A549 (cell line): ENCODE measurements at regions not wholly inside any gene's neighbourhood (a gene's known extent, or its start where the extent isn't known, plus 50 kb on each side); places are given as distances from the start of the nearest gene placed in this dataset.

Source experiments
- ATAC-seq, 2 experiments: fragments of 200-7000 bp in 1 of 2; fragments of >200 bp in 1 of 2; cut with Nextera tagmentation in 1 of 2; cut with Tn5 transposase in 1 of 2; 3 replicates each; pipeline versions ENCODE4 v1.8.0 to v1.9.1; 2018 to 2020; ENCODE audit warnings: mild to moderate bottlenecking in 1 of 2, moderate library complexity in 1 of 2
- CTCF ChIA-PET: fragments of 300-600 bp; sonication (Branson Sonifier 250); formaldehyde crosslinking; extraction: SDS; loops from one replicate; lab custom pipeline; 2021; ENCODE audit warnings: antibody characterized with exemption, inconsistent platforms; lab: Yijun Ruan, JAX
- POLR2A ChIA-PET: fragments of 350-600 bp; formaldehyde crosslinking; extraction: SDS; loops from one replicate; lab custom pipeline; 2021; ENCODE audit warnings: antibody characterized with exemption, inconsistent platforms; lab: Yijun Ruan, JAX
- DNase-seq, 2 experiments: peaks; one replicate each; pipeline versions ENCODE4 v3.0.0 to v3.0.0-alpha.2; 2011 to 2016; ENCODE audit warnings: low read depth in 1 of 2, low spot score in 1 of 2
- FAIRE-seq: peaks from 2 replicates; lab custom pipeline; 2011; peaks lifted over from hg19 to GRCh38; lab: Jason Lieb, UNC
- H3K27ac ChIP-seq, 2 experiments: fragments of >200 bp; sonication (Bioruptor Twin); formaldehyde crosslinking; 3 replicates each; pipeline ENCODE4 v1.5.1; 2016 to 2017
- H3K4me1 ChIP-seq: fragments of >200 bp; sonication (Bioruptor Twin); formaldehyde crosslinking; 3 replicates; pipeline ENCODE4 v1.6.1; 2016
- H3K4me2 ChIP-seq: fragments of >200 bp; sonication (Bioruptor Twin); formaldehyde crosslinking; 3 replicates; pipeline ENCODE4 v1.6.1; 2016
- H3K4me3 ChIP-seq: fragments of >200 bp; sonication (Bioruptor Twin); formaldehyde crosslinking; 3 replicates; pipeline ENCODE4 v1.5.1; 2016
- H3K9me3 ChIP-seq: fragments of >200 bp; sonication (Bioruptor Twin); formaldehyde crosslinking; 3 replicates; pipeline ENCODE4 v1.6.1; 2016
- BHLHE40 ChIP-seq: IDR thresholded peaks from 2 replicates; pipeline ENCODE4 v1.6.1; 2012; ENCODE audit warnings: low read depth, low read length, inconsistent platforms
- CEBPB ChIP-seq, 2 experiments: fragments of >200 bp in 1 of 2; sonication (Bioruptor Twin) in 1 of 2; formaldehyde crosslinking in 1 of 2; IDR thresholded peaks; 2 replicates each; pipeline ENCODE4 v1.6.1; 2012 to 2016
- CTCF ChIP-seq: fragments of >200 bp; sonication (Bioruptor Twin); formaldehyde crosslinking; IDR thresholded peaks from 3 replicates; pipeline ENCODE4 v1.5.1; 2016
- E2F6 ChIP-seq: IDR thresholded peaks from 2 replicates; pipeline ENCODE4 v1.6.1; 2012; ENCODE audit warnings: low read depth, borderline replicate concordance
- FOSL2 ChIP-seq, 2 experiments: fragments of 450-650 bp in 1 of 2; fragments of >200 bp in 1 of 2; sonication (Bioruptor Twin) in 1 of 2; formaldehyde crosslinking; IDR thresholded peaks; 2 replicates each; pipeline versions ENCODE4 v1.5.0 to v1.6.1; 2016 to 2020; ENCODE audit warnings: mild to moderate bottlenecking in 1 of 2, moderate library complexity in 1 of 2
- HOXB13 ChIP-seq: fragments of 250-450 bp; sonication (Bioruptor Pico); IDR thresholded peaks from 2 replicates; pipeline ENCODE4 v1.5.0; 2020; ENCODE audit warnings: low read depth, mild to moderate bottlenecking, moderate library complexity
- JUNB ChIP-seq: fragments of >200 bp; sonication (Bioruptor Twin); formaldehyde crosslinking; IDR thresholded peaks from 2 replicates; pipeline ENCODE4 v1.6.1; 2016
- TFCP2L1 ChIP-seq: fragments of 250-450 bp; sonication (Bioruptor Pico); IDR thresholded peaks from 2 replicates; pipeline ENCODE4 v1.5.0; 2021; ENCODE audit warnings: mild to moderate bottlenecking
- ZSCAN20 ChIP-seq: fragments of 250-450 bp; sonication (Bioruptor Pico); IDR thresholded peaks from 2 replicates; pipeline ENCODE4 v1.8.0; 2022; ENCODE audit warnings: mild to moderate bottlenecking, moderate library complexity
- WGBS: methylation state at CpG from one replicate; pipeline ENCODE4 v1.1.6; 2017; ENCODE audit errors: missing lambda C conversion rate; 5-methylcytosine and 5-hydroxymethylcytosine counted together

GRCh38 chr2:728165-728564 is 51.0 kb upstream of the TMEM18 start:
- Histone ChIP-seq H3K27ac (no peak overlapping the region), H3K4me3 (no peak overlapping the region), H3K4me2 (no peak overlapping the region), H3K4me1 (no peaks in the 10 kb centered on the region), H3K9me3 (no peaks in the 10 kb centered on the region)
- no peak for TF ChIP-seq JUNB
- TF ChIP-seq E2F6, result no peak
- TF ChIP-seq BHLHE40, result no peak
- 9% methylated on average over 1 of the region's 1 CpG for WGBS
- no peak for FAIRE-seq
- no peak for ATAC-seq
- no peak for DNase-seq
- ChIA-PET POLR2A (no interaction called here), CTCF (no interaction called here)

GRCh38 chr2:727071-727470 is 49.9 kb upstream of the TMEM18 start:
- H3K4me2 ChIP-seq, result no peak overlapping the region
- DNase-seq (no peak), FAIRE-seq (no peak), ATAC-seq (no peak)
- no peaks in the 10 kb centered on the region for H3K4me1 ChIP-seq
- ChIA-PET POLR2A (no interaction called here), CTCF (interaction anchor here (0.8 kb wide), 1 partner anchor 819 kb away, joined by 4 read pairs; no protein-coding TSS in a partner anchor)
- TF ChIP-seq CTCF (no peak), FOSL2 (IDR thresholded peaks at IDR 0.05) (no peak), FOSL2 (CRISPR knock-in tag; IDR thresholded peaks at IDR 0.05) (no peak), ZSCAN20 (CRISPR knock-in tag) (no peak), CEBPB (IDR thresholded peaks at IDR 0.05) (no peak), TFCP2L1 (no peak), HOXB13 (CRISPR knock-in tag) (no peak)
- 40% methylated on average over 6 of the region's 6 CpGs for WGBS
- no peak overlapping the region for H3K27ac ChIP-seq
- no peak overlapping the region for H3K4me3 ChIP-seq
- H3K9me3 ChIP-seq, result no peaks in the 10 kb centered on the region
